T-helper 1 cell treated with Interleukin-12 subunit alpha and Interleukin-12 subunit beta and Interleukin-4 antibody, amounts not matched to agents 30 μg/mL and 1 μg/mL, for 36 hours (primary cell): ENCODE measurements at regions not wholly inside any gene's neighbourhood (a gene's known extent, or its start where the extent isn't known, plus 50 kb on each side); places are given as distances from the start of the nearest gene placed in this dataset.

ENCODE experiments used
- H3K27ac Mint-ChIP-seq: one replicate; pipeline ENCODE4 v1.8.0; 2021; ENCODE audit warnings: mild to moderate bottlenecking, mixed read lengths
- H3K27me3 Mint-ChIP-seq: one replicate; pipeline ENCODE4 v1.8.0; 2021; ENCODE audit warnings: low read depth, mixed read lengths
- H3K36me3 Mint-ChIP-seq: one replicate; pipeline ENCODE4 v1.8.0; 2021; ENCODE audit warnings: low read depth, mixed read lengths
- H3K4me1 Mint-ChIP-seq: one replicate; pipeline ENCODE4 v1.8.0; 2021; ENCODE audit warnings: low read depth, mixed read lengths
- H3K4me3 Mint-ChIP-seq: one replicate; pipeline ENCODE4 v1.8.0; 2021; ENCODE audit warnings: mild to moderate bottlenecking, moderate library complexity, mixed read lengths
- H3K9me3 Mint-ChIP-seq: one replicate; pipeline ENCODE4 v1.8.0; 2021; ENCODE audit warnings: mixed read lengths

GRCh38 chr1:22261580-22261979 is 118.7 kb upstream of the WNT4 start:
- H3K9me3 Mint-ChIP-seq, result no peaks in the 10 kb centered on the region
- no peaks in the 10 kb centered on the region for H3K36me3 Mint-ChIP-seq
- H3K4me1 Mint-ChIP-seq, result no peaks in the 10 kb centered on the region
- no peak overlapping the region for H3K4me3 Mint-ChIP-seq
- H3K27ac Mint-ChIP-seq, result no peak overlapping the region
- no peaks in the 10 kb centered on the region for H3K27me3 Mint-ChIP-seq

- no peak overlapping the region for H3K4me3 Mint-ChIP-seq
- H3K9me3 Mint-ChIP-seq, result no peaks in the 10 kb centered on the region
- no peaks in the 10 kb centered on the region for H3K36me3 Mint-ChIP-seq
Observed at GRCh38 chr1:22262583-22262982, 119.7 kb upstream of the WNT4 start.

GRCh38 chr1:22263359-22263758 is 120.5 kb upstream of the WNT4 start:
- no peak overlapping the region for H3K4me3 Mint-ChIP-seq
- no peaks in the 10 kb centered on the region for H3K4me1 Mint-ChIP-seq
- H3K9me3 Mint-ChIP-seq, result no peaks in the 10 kb centered on the region
- no peaks in the 10 kb centered on the region for H3K27me3 Mint-ChIP-seq
- no peak overlapping the region for H3K27ac Mint-ChIP-seq
- no peaks in the 10 kb centered on the region for H3K36me3 Mint-ChIP-seq

More at GRCh38 chr1:22262583-22262982, 119.7 kb upstream of the WNT4 start:
- H3K4me1 Mint-ChIP-seq, result no peaks in the 10 kb centered on the region
- H3K27me3 Mint-ChIP-seq, result no peaks in the 10 kb centered on the region
- no peak overlapping the region for H3K27ac Mint-ChIP-seq

GRCh38 chr1:22264464-22265341 is 121.8 kb upstream of the WNT4 start:
- no peaks in the 10 kb centered on the region for H3K4me1 Mint-ChIP-seq
- H3K4me3 Mint-ChIP-seq, result no peak overlapping the region
- H3K27ac Mint-ChIP-seq, result no peak overlapping the region
- no peaks in the 10 kb centered on the region for H3K9me3 Mint-ChIP-seq
- no peaks in the 10 kb centered on the region for H3K36me3 Mint-ChIP-seq
- H3K27me3 Mint-ChIP-seq, result no peaks in the 10 kb centered on the region

DNA sequence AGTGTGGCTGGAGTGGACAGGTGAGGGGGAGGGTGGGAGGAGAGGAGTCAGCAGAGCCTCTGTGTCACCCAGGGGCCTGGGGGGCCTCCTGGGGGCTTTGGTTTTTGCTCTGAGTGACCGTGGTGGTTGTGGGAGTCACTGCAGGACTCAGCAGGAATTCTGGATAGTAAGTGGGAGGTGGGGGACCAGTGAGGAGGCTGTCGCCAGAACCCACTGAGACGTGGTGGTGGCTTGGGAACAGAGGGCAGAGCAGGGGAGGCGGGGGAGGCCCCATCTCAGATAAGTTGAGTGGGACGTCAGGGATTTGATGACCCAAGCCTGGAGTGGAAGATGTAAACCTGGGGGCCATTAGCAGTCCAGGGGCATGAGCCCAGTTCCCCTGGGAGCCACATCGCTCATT is 123.2 kb upstream of the WNT4 start:
- no peak overlapping the region for H3K27ac Mint-ChIP-seq
- no peaks in the 10 kb centered on the region for H3K27me3 Mint-ChIP-seq

GRCh38 chr1:22267413-22268175 is 124.7 kb upstream of the WNT4 start:
- Mint-ChIP-seq H3K27me3 (no peaks in the 10 kb centered on the region), H3K4me1 (no peaks in the 10 kb centered on the region), H3K4me3 (no peak overlapping the region), H3K27ac (no peak overlapping the region), H3K9me3 (no peaks in the 10 kb centered on the region), H3K36me3 (no peaks in the 10 kb centered on the region)

More for the DNA sequence above, 123.2 kb upstream of the WNT4 start:
- no peaks in the 10 kb centered on the region for H3K9me3 Mint-ChIP-seq
- H3K36me3 Mint-ChIP-seq, result no peaks in the 10 kb centered on the region
- H3K4me1 Mint-ChIP-seq, result no peaks in the 10 kb centered on the region
- H3K4me3 Mint-ChIP-seq, result no peak overlapping the region

DNA sequence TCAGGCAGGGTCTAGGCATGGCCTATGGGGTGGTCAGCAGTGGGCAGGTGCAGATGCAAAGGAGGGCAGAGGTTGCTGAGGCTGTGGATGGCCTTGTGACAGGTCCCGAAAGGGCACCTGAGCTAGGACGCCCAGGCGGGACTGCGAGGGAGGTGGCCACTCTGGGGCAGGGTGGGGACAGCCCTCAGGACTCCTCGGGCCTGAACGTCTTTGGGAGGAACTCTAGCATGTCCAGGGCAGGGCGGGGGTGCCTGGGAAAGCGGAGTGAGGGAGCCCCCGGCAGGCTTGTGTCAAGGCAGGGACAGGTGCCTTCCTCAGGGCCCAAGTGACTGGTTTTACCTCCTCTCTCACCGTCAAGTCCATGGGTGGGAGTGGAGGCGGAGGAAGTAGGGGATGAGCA is 125.4 kb upstream of the WNT4 start:
- Mint-ChIP-seq H3K27me3 (no peaks in the 10 kb centered on the region), H3K27ac (no peak overlapping the region), H3K9me3 (no peaks in the 10 kb centered on the region), H3K4me3 (no peak overlapping the region), H3K36me3 (no peaks in the 10 kb centered on the region), H3K4me1 (no peaks in the 10 kb centered on the region)

- no peaks in the 10 kb centered on the region for H3K27me3 Mint-ChIP-seq
- no peaks in the 10 kb centered on the region for H3K9me3 Mint-ChIP-seq
- no peaks in the 10 kb centered on the region for H3K36me3 Mint-ChIP-seq
- no peaks in the 10 kb centered on the region for H3K4me1 Mint-ChIP-seq
- no peak overlapping the region for H3K27ac Mint-ChIP-seq
- no peak overlapping the region for H3K4me3 Mint-ChIP-seq
Observed at GRCh38 chr1:22271847-22272801, 129.2 kb upstream of the WNT4 start.

DNA sequence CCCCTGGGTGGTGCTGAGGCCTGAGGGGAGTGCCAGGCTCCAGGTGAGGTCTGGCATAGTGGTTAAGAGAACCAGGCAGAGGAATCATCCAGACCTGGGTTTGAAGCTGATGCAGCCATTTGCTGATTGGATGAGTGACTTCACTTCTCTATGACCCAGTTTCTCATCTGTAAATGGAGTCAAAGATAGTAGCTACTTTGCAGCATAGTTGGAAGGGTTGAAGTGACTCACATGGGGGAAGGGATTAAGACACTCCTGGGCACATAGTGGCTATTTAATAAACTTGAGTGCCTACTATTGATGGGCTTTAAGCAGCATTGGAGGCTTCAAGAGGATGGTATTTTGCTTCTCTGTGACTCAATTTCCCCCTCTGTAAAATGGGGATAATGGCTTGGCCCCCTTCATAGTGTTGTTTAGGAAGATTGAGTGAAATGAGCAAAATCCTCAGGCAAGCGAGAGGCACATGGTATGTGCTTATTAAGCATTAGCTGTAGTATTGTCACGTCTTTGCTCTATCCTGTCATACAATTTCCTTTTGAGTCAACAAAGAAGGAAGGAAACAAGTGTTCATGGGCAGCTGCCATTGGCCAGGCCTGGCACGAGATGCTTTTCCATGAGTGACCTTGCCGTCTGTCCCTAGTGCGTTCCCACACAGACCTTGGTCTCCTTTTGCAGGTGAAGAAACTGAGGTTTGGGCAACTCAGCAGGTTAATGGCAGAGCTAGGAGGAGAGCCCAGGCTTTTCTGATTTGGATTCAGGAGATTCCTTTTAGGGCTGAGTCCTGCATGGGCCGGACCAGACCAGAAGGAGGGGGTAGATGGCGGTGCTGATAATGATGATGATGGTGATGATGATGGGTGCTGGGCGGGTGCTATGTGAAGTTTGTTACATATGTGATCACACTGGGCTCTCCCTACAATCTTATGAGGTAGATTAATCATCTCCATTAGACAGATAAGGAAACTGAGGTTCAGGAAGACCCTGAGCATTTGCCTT is 131.1 kb upstream of the WNT4 start:
- no peak overlapping the region for H3K4me3 Mint-ChIP-seq
- H3K27me3 Mint-ChIP-seq, result no peaks in the 10 kb centered on the region
- H3K4me1 Mint-ChIP-seq, result no peaks in the 10 kb centered on the region
- H3K9me3 Mint-ChIP-seq, result no peaks in the 10 kb centered on the region
- H3K36me3 Mint-ChIP-seq, result no peaks in the 10 kb centered on the region
- no peak overlapping the region for H3K27ac Mint-ChIP-seq

- H3K27me3 Mint-ChIP-seq, result no peaks in the 10 kb centered on the region
- H3K4me1 Mint-ChIP-seq, result no peaks in the 10 kb centered on the region
- no peak overlapping the region for H3K4me3 Mint-ChIP-seq
- no peak overlapping the region for H3K27ac Mint-ChIP-seq
- no peaks in the 10 kb centered on the region for H3K36me3 Mint-ChIP-seq
- no peaks in the 10 kb centered on the region for H3K9me3 Mint-ChIP-seq
Observed at GRCh38 chr1:22275167-22275566, 132.3 kb upstream of the WNT4 start.

DNA sequence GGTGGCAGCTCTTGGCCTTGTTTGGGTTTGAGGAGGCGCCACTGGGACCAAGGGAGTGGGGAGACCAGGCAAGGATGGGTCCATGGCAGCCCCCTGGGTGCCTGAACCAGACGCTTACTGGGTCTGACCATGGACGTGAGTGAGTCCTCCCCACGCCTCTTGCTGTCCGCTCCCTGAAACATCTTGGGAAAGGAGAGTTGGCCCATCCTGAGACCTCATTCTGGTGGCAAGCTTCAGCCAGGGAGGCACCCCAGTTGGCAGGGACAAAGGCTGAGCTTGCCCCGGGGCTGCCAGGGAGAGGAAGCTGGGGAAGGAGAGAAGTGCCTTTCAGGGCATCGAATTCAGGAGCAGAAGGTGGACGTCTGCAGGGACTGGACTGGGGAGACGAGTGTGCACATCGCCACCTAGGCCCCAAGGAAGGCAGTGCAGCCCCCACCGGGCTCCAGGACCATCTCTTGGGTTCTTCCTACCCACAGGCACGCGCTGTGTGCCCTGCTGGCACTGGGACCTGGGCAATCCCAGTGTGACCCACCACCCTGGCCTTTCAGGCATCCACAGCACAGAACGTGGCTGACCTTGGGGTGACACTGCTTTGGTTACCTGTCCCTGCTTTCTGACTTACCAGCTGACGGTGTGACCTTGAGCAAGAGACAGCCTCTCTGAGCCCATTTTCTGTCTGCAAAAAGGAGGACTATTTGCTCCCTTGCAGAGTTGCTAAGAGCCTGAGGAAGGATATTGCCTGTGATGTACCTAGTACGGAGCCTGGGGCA is 132.9 kb upstream of the WNT4 start:
- no peaks in the 10 kb centered on the region for H3K36me3 Mint-ChIP-seq
- H3K4me3 Mint-ChIP-seq, result no peak overlapping the region
- no peaks in the 10 kb centered on the region for H3K27me3 Mint-ChIP-seq
- no peaks in the 10 kb centered on the region for H3K9me3 Mint-ChIP-seq
- H3K27ac Mint-ChIP-seq, result no peak overlapping the region
- no peaks in the 10 kb centered on the region for H3K4me1 Mint-ChIP-seq

DNA sequence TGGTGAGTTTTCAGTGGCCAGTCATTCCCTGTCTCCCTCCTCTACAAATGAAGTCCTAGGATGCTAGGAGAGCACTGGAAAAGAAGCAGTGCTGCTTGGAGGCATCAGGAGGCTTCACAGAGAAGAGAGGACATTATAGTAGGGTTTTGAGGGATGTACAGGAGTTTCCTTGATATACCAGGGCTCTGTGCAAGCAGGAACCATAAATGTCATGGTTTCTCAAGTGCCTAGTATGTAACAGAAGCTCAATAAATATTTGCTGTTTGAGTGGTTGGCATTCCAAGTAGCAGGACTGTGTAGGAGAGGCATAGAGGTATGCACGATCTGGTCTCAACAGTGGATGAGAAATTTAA is 133.5 kb upstream of the WNT4 start:
- no peaks in the 10 kb centered on the region for H3K4me1 Mint-ChIP-seq
- H3K27me3 Mint-ChIP-seq, result no peaks in the 10 kb centered on the region
- no peaks in the 10 kb centered on the region for H3K36me3 Mint-ChIP-seq
- no peak overlapping the region for H3K4me3 Mint-ChIP-seq
- no peak overlapping the region for H3K27ac Mint-ChIP-seq
- H3K9me3 Mint-ChIP-seq, result no peaks in the 10 kb centered on the region

DNA sequence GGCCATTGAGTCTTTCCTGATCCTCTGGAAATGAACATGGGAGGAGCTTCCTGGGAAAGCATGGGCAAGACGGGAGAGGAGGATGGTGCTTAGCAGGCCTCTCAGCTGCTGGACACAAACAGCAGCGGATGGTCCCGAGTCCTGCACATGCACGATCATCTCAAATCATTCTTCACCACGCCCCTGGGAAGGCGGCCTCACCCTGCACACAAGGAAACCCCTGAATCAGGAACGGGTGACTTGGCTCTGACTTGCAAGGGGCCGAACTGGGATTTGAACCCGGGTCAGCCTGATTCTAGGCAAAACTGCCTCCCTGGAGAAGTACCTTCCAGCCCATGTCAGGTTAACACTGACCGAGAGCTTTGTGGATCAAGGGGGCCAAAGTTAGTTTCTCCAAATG is 134.8 kb upstream of the WNT4 start:
- Mint-ChIP-seq H3K36me3 (no peaks in the 10 kb centered on the region), H3K4me1 (no peaks in the 10 kb centered on the region), H3K9me3 (no peaks in the 10 kb centered on the region), H3K27ac (no peak overlapping the region), H3K4me3 (no peak overlapping the region), H3K27me3 (no peaks in the 10 kb centered on the region)
